Psoas muscle (tissue), 7 donors: ENCODE measurements at regions not wholly inside any gene's neighbourhood (a gene's known extent, or its start where the extent isn't known, plus 50 kb on each side); places are given as distances from the start of the nearest gene placed in this dataset.

Source experiments
- ATAC-seq, 4 donors: fragments of 200-7000 bp; cut with Tn5 transposase; one replicate each; pipeline ENCODE4 v1.9.1; 2020; ENCODE audit warnings: moderate library complexity in 3 of 4, mild to moderate bottlenecking in 2 of 4
- DNase-seq, 2 donors: peaks; one replicate each; pipeline ENCODE4 v3.0.0-alpha.2; 2020
- H3K27ac ChIP-seq: fragments of 200-600 bp; one replicate; pipeline ENCODE4 v1.8.0; 2022
- H3K27me3 ChIP-seq, 3 donors: fragments of 200-600 bp in 1 of 3; one replicate each; pipeline versions ENCODE4 v1.6.1 to v1.8.0; 2013 to 2022; ENCODE audit warnings: low read length in 2 of 3, mild to moderate bottlenecking in 2 of 3, moderate library complexity in 1 of 3; ENCODE audit not compliant: insufficient read depth in 3 of 3
- H3K36me3 ChIP-seq, 2 donors: fragments of 200-600 bp in 1 of 2; one replicate each; pipeline versions ENCODE4 v1.6.1 to v1.8.0; 2013 to 2022; ENCODE audit warnings: low read depth in 1 of 2, mild to moderate bottlenecking in 1 of 2, moderate library complexity in 1 of 2; ENCODE audit not compliant: insufficient read depth in 1 of 2
- H3K4me1 ChIP-seq: fragments of 200-600 bp; one replicate; pipeline ENCODE4 v1.8.0; 2022
- H3K4me3 ChIP-seq: fragments of 200-600 bp; one replicate; pipeline ENCODE4 v1.8.0; 2022; ENCODE audit warnings: mild to moderate bottlenecking
- H3K9me3 ChIP-seq: fragments of 200-600 bp; one replicate; pipeline ENCODE4 v1.8.0; 2022
- CTCF ChIP-seq: fragments of 200-600 bp; IDR thresholded peaks from one replicate; pipeline ENCODE4 v1.8.0; 2022; ENCODE audit warnings: antibody characterized with exemption
- WGBS, 3 donors: extraction: QIAGEN DNeasy Blood & Tissue Kit; methylation state at CpG; one replicate each; pipeline versions ENCODE4 v1.1.6 to v1.1.7; 2013; 5-methylcytosine and 5-hydroxymethylcytosine counted together
- intact Hi-C, 2 donors: fragments of 100-400 bp; cut with DNase I; formaldehyde crosslinking; loops; one replicate each; pipeline versions ENCODE4 v1.11.0 to v1.14.2; 2022
- donor health status: healthy with polysubstance abuse.
- donor health status: DM: no; HTN: no; CAD: no; lungs with moderate emphysema.
- donor health status: Bipolar disorder and iron deficiency.
- donor health status: healthy.
- donor health status: DM: yes; HTN: yes; CAD: no.
- donor health status: DM: no; HTN: no; CAD: no.
- donor health status: DM: yes; HTN: yes; CAD: no.

GRCh38 chr6:81857812-81858211 lies 105.3 kb upstream of the TENT5A start:
- Histone ChIP-seq H3K9me3 (no peaks in the 10 kb centered on the region), H3K27me3 (no peaks in the 10 kb centered on the region), H3K4me1 (no peaks in the 10 kb centered on the region), H3K27ac (no peak overlapping the region), H3K4me3 (no peak overlapping the region), H3K36me3 (no peaks in the 10 kb centered on the region)
- TF ChIP-seq CTCF: no peak
- no peak for ATAC-seq
- no peak for DNase-seq
- intact Hi-C loops: no loop called here

GRCh38 chr6:81856872-81857271 lies 104.4 kb upstream of the TENT5A start:
- 67 to 73% (median 70%) methylated on average over 1 of the region's 1 CpG for WGBS, 3 donors
- intact Hi-C loops: no loop called here

GRCh38 chr6:81854474-81854873 lies 102.0 kb upstream of the TENT5A start:
- no peaks in the 10 kb centered on the region for H3K4me1 ChIP-seq
- intact Hi-C loops: no loop called here
- H3K9me3 ChIP-seq: no peaks in the 10 kb centered on the region
- no peaks in the 10 kb centered on the region for H3K27me3 ChIP-seq
- ATAC-seq: no peak
- no peaks in the 10 kb centered on the region for H3K36me3 ChIP-seq
- no peak for TF ChIP-seq CTCF
- H3K27ac ChIP-seq: no peak overlapping the region
- H3K4me3 ChIP-seq: no peak overlapping the region
- WGBS, 3 donors: 88 to 92% (median 88%) methylated on average over 2 of the region's 2 CpGs
- no peak for DNase-seq

More at GRCh38 chr6:81856872-81857271, 104.4 kb upstream of the TENT5A start:
- H3K36me3 ChIP-seq: no peaks in the 10 kb centered on the region
- H3K4me1 ChIP-seq: no peaks in the 10 kb centered on the region
- ATAC-seq (no peak), DNase-seq (no peak)
- no peak overlapping the region for H3K27ac ChIP-seq
- H3K4me3 ChIP-seq: no peak overlapping the region
- H3K9me3 ChIP-seq: no peaks in the 10 kb centered on the region
- TF ChIP-seq CTCF: no peak
- no peaks in the 10 kb centered on the region for H3K27me3 ChIP-seq

GRCh38 chr6:81853975-81854374 lies 101.5 kb upstream of the TENT5A start:
- Histone ChIP-seq H3K27me3 (no peaks in the 10 kb centered on the region), H3K9me3 (no peaks in the 10 kb centered on the region), H3K4me1 (no peaks in the 10 kb centered on the region), H3K4me3 (no peak overlapping the region), H3K27ac (no peak overlapping the region), H3K36me3 (no peaks in the 10 kb centered on the region)
- no peak for TF ChIP-seq CTCF
- intact Hi-C loops: no loop called here
- ATAC-seq: no peak
- no peak for DNase-seq
- 86 to 91% (median 87%) methylated on average over 2 of the region's 2 CpGs for WGBS, 3 donors

- DNase-seq (no peak), ATAC-seq (no peak)
- intact Hi-C loops: no loop called here
- no peaks in the 10 kb centered on the region for H3K27me3 ChIP-seq
- no peak for TF ChIP-seq CTCF
- no peaks in the 10 kb centered on the region for H3K36me3 ChIP-seq
- H3K9me3 ChIP-seq: no peaks in the 10 kb centered on the region
- 65 to 72% (median 70%) methylated on average over 4 of the region's 4 CpGs for WGBS, 3 donors
- H3K4me1 ChIP-seq: no peaks in the 10 kb centered on the region
- H3K27ac ChIP-seq: no peak overlapping the region
- H3K4me3 ChIP-seq: no peak overlapping the region
Observed at GRCh38 chr6:81849248-81849647, 96.8 kb upstream of the TENT5A start.
